ENCODE measurements at regions not wholly inside any gene's neighbourhood (a gene's known extent, or its start where the extent isn't known, plus 50 kb on each side); places are given as distances from the start of the nearest gene placed in this dataset.

GRCh38 chr9:10917001-10917400 lies 304.2 kb upstream of the PTPRD start:
- H3K4me3 ChIP-seq = no peak overlapping the region
- no peak overlapping the region for H2AFZ ChIP-seq
- H3K9me2 ChIP-seq (replicated peaks; ENCODE audit: insufficient read depth) = no peaks in the 10 kb centered on the region
- TF ChIP-seq EZH2 (IDR thresholded peaks at IDR 0.05; ENCODE audit: borderline replicate concordance) = no peak
- no peak for TF ChIP-seq CTCF (IDR thresholded peaks at IDR 0.05; ENCODE audit: poor library complexity)
- no peak for TF ChIP-seq EZH2phosphoT487 (IDR thresholded peaks at IDR 0.05; ENCODE audit: low read depth, severe bottlenecking, unreplicated experiment)
- WGBS (ENCODE audit: low lambda C conversion rate, missing lambda C conversion rate) = 87% methylated on average over 2 of the region's 2 CpGs
- no peaks in the 10 kb centered on the region for H4K20me1 ChIP-seq (ENCODE audit: insufficient read depth, poor library complexity, severe bottlenecking)
- no peaks in the 10 kb centered on the region for H3K36me3 ChIP-seq (replicated peaks; ENCODE audit: insufficient read depth, low read depth)
- H3K27ac ChIP-seq = no peak overlapping the region
- no peaks in the 10 kb centered on the region for H3K4me1 ChIP-seq (ENCODE audit: insufficient read depth)
- no peak overlapping the region for H3K4me2 ChIP-seq
- no peak for DNase-seq (ENCODE audit: low spot score)
- no peaks in the 10 kb centered on the region for H3K27me3 ChIP-seq
- H3K9me3 ChIP-seq (ENCODE audit: low read depth) = no peaks in the 10 kb centered on the region
- H3K79me2 ChIP-seq = no peaks in the 10 kb centered on the region

- H3K9me3 ChIP-seq (ENCODE audit: low read depth) = no peaks in the 10 kb centered on the region
- no peak for TF ChIP-seq EZH2phosphoT487 (IDR thresholded peaks at IDR 0.05; ENCODE audit: low read depth, severe bottlenecking, unreplicated experiment)
- no peak for TF ChIP-seq EZH2 (IDR thresholded peaks at IDR 0.05; ENCODE audit: borderline replicate concordance)
- TF ChIP-seq CTCF (IDR thresholded peaks at IDR 0.05; ENCODE audit: poor library complexity) = no peak
- no peak for DNase-seq (ENCODE audit: low spot score)
- H3K4me1 ChIP-seq (ENCODE audit: insufficient read depth) = no peaks in the 10 kb centered on the region
- H3K79me2 ChIP-seq = no peaks in the 10 kb centered on the region
- no peaks in the 10 kb centered on the region for H3K36me3 ChIP-seq (replicated peaks; ENCODE audit: insufficient read depth, low read depth)
- H3K27me3 ChIP-seq = no peaks in the 10 kb centered on the region
- no peak overlapping the region for H3K4me2 ChIP-seq
- H3K4me3 ChIP-seq = no peak overlapping the region
- H3K9me2 ChIP-seq (replicated peaks; ENCODE audit: insufficient read depth) = no peaks in the 10 kb centered on the region
- H2AFZ ChIP-seq = no peak overlapping the region
- no peak overlapping the region for H3K27ac ChIP-seq
- H4K20me1 ChIP-seq (ENCODE audit: insufficient read depth, poor library complexity, severe bottlenecking) = no peaks in the 10 kb centered on the region
- WGBS (ENCODE audit: low lambda C conversion rate, missing lambda C conversion rate) = 13% methylated on average over 2 of the region's 2 CpGs
These were observed 308.9 kb upstream of the PTPRD start for GRCh38 chr9:10921671-10922070.

- H3K4me2 ChIP-seq = no peak overlapping the region
- no peaks in the 10 kb centered on the region for H3K36me3 ChIP-seq (replicated peaks; ENCODE audit: insufficient read depth, low read depth)
- no peaks in the 10 kb centered on the region for H3K9me3 ChIP-seq (ENCODE audit: low read depth)
- H3K27ac ChIP-seq = no peak overlapping the region
- H3K4me3 ChIP-seq = no peak overlapping the region
- TF ChIP-seq EZH2phosphoT487 (IDR thresholded peaks at IDR 0.05; ENCODE audit: low read depth, severe bottlenecking, unreplicated experiment) (no peak), CTCF (IDR thresholded peaks at IDR 0.05; ENCODE audit: poor library complexity) (no peak), EZH2 (IDR thresholded peaks at IDR 0.05; ENCODE audit: borderline replicate concordance) (no peak)
- H3K4me1 ChIP-seq (ENCODE audit: insufficient read depth) = no peaks in the 10 kb centered on the region
- H3K9me2 ChIP-seq (replicated peaks; ENCODE audit: insufficient read depth) = no peaks in the 10 kb centered on the region
- no peak for DNase-seq (ENCODE audit: low spot score)
- WGBS (ENCODE audit: low lambda C conversion rate, missing lambda C conversion rate) = 84% methylated on average over 4 of the region's 4 CpGs
- no peaks in the 10 kb centered on the region for H4K20me1 ChIP-seq (ENCODE audit: insufficient read depth, poor library complexity, severe bottlenecking)
- no peaks in the 10 kb centered on the region for H3K79me2 ChIP-seq
- H2AFZ ChIP-seq = no peak overlapping the region
- no peaks in the 10 kb centered on the region for H3K27me3 ChIP-seq
These were observed 313.1 kb upstream of the PTPRD start for GRCh38 chr9:10925896-10926295.

GRCh38 chr9:10928372-10928771 lies 315.6 kb upstream of the PTPRD start:
- Histone ChIP-seq H3K4me3 (no peak overlapping the region), H3K9me2 (replicated peaks; ENCODE audit: insufficient read depth) (no peaks in the 10 kb centered on the region), H2AFZ (no peak overlapping the region), H3K79me2 (no peaks in the 10 kb centered on the region), H3K27ac (no peak overlapping the region), H4K20me1 (ENCODE audit: insufficient read depth, poor library complexity, severe bottlenecking) (no peaks in the 10 kb centered on the region), H3K36me3 (replicated peaks; ENCODE audit: insufficient read depth, low read depth) (no peaks in the 10 kb centered on the region), H3K4me2 (no peak overlapping the region), H3K9me3 (ENCODE audit: low read depth) (no peaks in the 10 kb centered on the region), H3K4me1 (ENCODE audit: insufficient read depth) (no peaks in the 10 kb centered on the region), H3K27me3 (no peaks in the 10 kb centered on the region)
- DNase-seq (ENCODE audit: low spot score) = no peak
- WGBS (ENCODE audit: low lambda C conversion rate, missing lambda C conversion rate) = 85% methylated on average over 2 of the region's 2 CpGs
- TF ChIP-seq CTCF (IDR thresholded peaks at IDR 0.05; ENCODE audit: poor library complexity) (no peak), EZH2phosphoT487 (IDR thresholded peaks at IDR 0.05; ENCODE audit: low read depth, severe bottlenecking, unreplicated experiment) (no peak), EZH2 (IDR thresholded peaks at IDR 0.05; ENCODE audit: borderline replicate concordance) (no peak)

Measured in hepatocyte (in vitro differentiated cells).